HG03439 (cell line): ENCODE measurements at regions not wholly inside any gene's neighbourhood (a gene's known extent, or its start where the extent isn't known, plus 50 kb on each side); places are given as distances from the start of the nearest gene placed in this dataset.
"Not testable (repeated sequence)": the region's sequence is repeated elsewhere in the genome, so short reads cannot be mapped to it uniquely, and the experiment has no call there.

Experiments
- ATAC-seq: cut with Tn5 transposase; IDR thresholded peaks from one replicate; pipeline ENCODE4 v1.9.1; 2021; ENCODE audit warnings: mild to moderate bottlenecking, moderate library complexity; ENCODE audit not compliant: unreplicated experiment

- ATAC-seq, result no peak
Observed at GRCh38 chr13:90838317-90838960, 509.0 kb upstream of the MIR17HG start.

GRCh38 chr13:90839061-90839460, 508.4 kb upstream of the MIR17HG start:
- no peak for ATAC-seq

GRCh38 chr13:90846936-90847335, 500.6 kb upstream of the MIR17HG start:
- ATAC-seq, result no peak

GRCh38 chr13:90853666-90854065, 493.8 kb upstream of the MIR17HG start:
- ATAC-seq, result not testable (repeated sequence)

- no peak for ATAC-seq
Observed at GRCh38 chr13:90857921-90858320, 489.6 kb upstream of the MIR17HG start.

- ATAC-seq, result no peak
Observed at GRCh38 chr13:90866006-90866405, 481.5 kb upstream of the MIR17HG start.

GRCh38 chr13:90867336-90867683, 480.2 kb upstream of the MIR17HG start:
- peak; percentile 91 for ATAC-seq

- no peak for ATAC-seq
Observed at GRCh38 chr13:90868321-90868920, 479.1 kb upstream of the MIR17HG start.

- ATAC-seq, result no peak
Observed at GRCh38 chr13:90869580-90869979, 477.9 kb upstream of the MIR17HG start.

GRCh38 chr13:90872491-90873025, 474.9 kb upstream of the MIR17HG start:
- no peak for ATAC-seq

GRCh38 chr13:90880790-90881189, 466.7 kb upstream of the MIR17HG start:
- ATAC-seq, result no peak

- ATAC-seq, result no peak
Observed at GRCh38 chr13:90882551-90882950, 464.9 kb upstream of the MIR17HG start.

GRCh38 chr13:90883592-90883991, 463.9 kb upstream of the MIR17HG start:
- ATAC-seq, result no peak

- no peak for ATAC-seq
Observed at GRCh38 chr13:90884066-90884465, 463.4 kb upstream of the MIR17HG start.

GRCh38 chr13:90889906-90890834, 457.3 kb upstream of the MIR17HG start:
- ATAC-seq, result no peak

GRCh38 chr13:90891329-90891728, 456.2 kb upstream of the MIR17HG start:
- no peak for ATAC-seq

GRCh38 chr13:90893199-90893598, 454.3 kb upstream of the MIR17HG start:
- ATAC-seq, result not testable (repeated sequence)

GRCh38 chr13:90896002-90896401, 451.5 kb upstream of the MIR17HG start:
- no peak for ATAC-seq

- ATAC-seq, result no peak
Observed at GRCh38 chr13:90898811-90899210, 448.7 kb upstream of the MIR17HG start.

- no peak for ATAC-seq
Observed at GRCh38 chr13:90899416-90899815, 448.1 kb upstream of the MIR17HG start.

GRCh38 chr13:90902255-90902654, 445.2 kb upstream of the MIR17HG start:
- ATAC-seq, result no peak

GRCh38 chr13:90906554-90906953, 440.9 kb upstream of the MIR17HG start:
- ATAC-seq, result no peak
